Karpas-422 (cell line): ENCODE measurements at regions not wholly inside any gene's neighbourhood (a gene's known extent, or its start where the extent isn't known, plus 50 kb on each side); places are given as distances from the start of the nearest gene placed in this dataset.
"Not testable (repeated sequence)": the region's sequence is repeated elsewhere in the genome, so short reads cannot be mapped to it uniquely, and the experiment has no call there.

Source experiments
- DNase-seq: peaks from one replicate; pipeline ENCODE4 v3.0.0-alpha.2; 2015
- H2AFZ ChIP-seq: fragments of 200-600 bp; sonication (generic); 2 replicates; pipeline ENCODE4 v1.6.1; 2014; ENCODE audit warnings: antibody characterized with exemption, low read length, mixed read lengths
- H3K27ac ChIP-seq: fragments of 200-600 bp; sonication (generic); 2 replicates; pipeline ENCODE4 v1.5.1; 2014; ENCODE audit warnings: mild to moderate bottlenecking, low read length, moderate library complexity
- H3K27me3 ChIP-seq: fragments of 200-600 bp; sonication (generic); 2 replicates; pipeline ENCODE4 v1.6.1; 2014; ENCODE audit warnings: low read length, mixed read lengths
- H3K36me3 ChIP-seq: fragments of 200-600 bp; sonication (generic); 2 replicates; pipeline ENCODE4 v1.6.1; 2014; ENCODE audit warnings: low read length, mixed read lengths; ENCODE audit not compliant: insufficient read depth
- H3K4me1 ChIP-seq: fragments of 200-600 bp; sonication (generic); 2 replicates; pipeline ENCODE4 v1.6.1; 2014; ENCODE audit warnings: mild to moderate bottlenecking, low read length, mixed read lengths
- H3K4me2 ChIP-seq: fragments of 200-600 bp; sonication (generic); 2 replicates; pipeline ENCODE4 v1.6.1; 2014; ENCODE audit warnings: low read length, low read depth, mild to moderate bottlenecking; ENCODE audit not compliant: poor library complexity, severe bottlenecking
- H3K4me3 ChIP-seq: fragments of 200-600 bp; sonication (generic); 2 replicates; pipeline ENCODE4 v1.5.1; 2014; ENCODE audit warnings: mild to moderate bottlenecking, antibody characterized with exemption, low read length, mixed read lengths
- H3K79me2 ChIP-seq: fragments of 200-600 bp; sonication (generic); 2 replicates; pipeline ENCODE4 v1.6.1; 2014; ENCODE audit warnings: mild to moderate bottlenecking, low read length, mixed read lengths
- H3K9ac ChIP-seq: fragments of 200-600 bp; sonication (generic); 2 replicates; pipeline ENCODE4 v1.6.0; 2014; ENCODE audit warnings: low read length
- H3K9me2 ChIP-seq: fragments of 200-600 bp; sonication (generic), shearing (Covaris generic); replicated peaks from 2 replicates; pipeline ENCODE4 v1.6.0; 2014; ENCODE audit warnings: mild to moderate bottlenecking, low read length, moderate library complexity; ENCODE audit not compliant: insufficient read depth
- H3K9me3 ChIP-seq: fragments of 300-700, 200-600 bp; sonication (generic); 2 replicates; pipeline ENCODE4 v1.6.1; 2014; ENCODE audit warnings: low read length, mixed read lengths
- H4K20me1 ChIP-seq: fragments of 200-600 bp; sonication (generic); 2 replicates; pipeline ENCODE4 v1.6.1; 2014; ENCODE audit warnings: mild to moderate bottlenecking, antibody characterized with exemption, low read length, low read depth; ENCODE audit not compliant: insufficient read depth

GRCh38 chr5:116883875-116884274 lies 309.3 kb upstream of the SEMA6A start:
- no peaks in the 10 kb centered on the region for H3K9me3 ChIP-seq
- H4K20me1 ChIP-seq: no peaks in the 10 kb centered on the region
- peaks cover 6% of the 10 kb centered on the region for H3K4me1 ChIP-seq
- no peaks in the 10 kb centered on the region for H3K9me2 ChIP-seq
- H3K9ac ChIP-seq: no peak overlapping the region
- H3K36me3 ChIP-seq: no peaks in the 10 kb centered on the region
- H3K27ac ChIP-seq: no peak overlapping the region
- no peaks in the 10 kb centered on the region for H3K27me3 ChIP-seq
- no peak overlapping the region for H2AFZ ChIP-seq
- no peak for DNase-seq
- H3K4me2 ChIP-seq: no peak overlapping the region
- no peak overlapping the region for H3K4me3 ChIP-seq
- no peaks in the 10 kb centered on the region for H3K79me2 ChIP-seq

- H3K36me3 ChIP-seq: no peaks in the 10 kb centered on the region
- H3K27ac ChIP-seq: no peak overlapping the region
- no peaks in the 10 kb centered on the region for H3K79me2 ChIP-seq
- peaks cover under 1% of the 10 kb centered on the region for H3K4me1 ChIP-seq
- no peaks in the 10 kb centered on the region for H3K27me3 ChIP-seq
- H3K9me3 ChIP-seq: no peaks in the 10 kb centered on the region
- no peak overlapping the region for H3K9ac ChIP-seq
- no peak for DNase-seq
- no peaks in the 10 kb centered on the region for H4K20me1 ChIP-seq
- H2AFZ ChIP-seq: no peak overlapping the region
- no peak overlapping the region for H3K4me2 ChIP-seq
- no peak overlapping the region for H3K4me3 ChIP-seq
- no peaks in the 10 kb centered on the region for H3K9me2 ChIP-seq
Observed at GRCh38 chr5:116881921-116882531, 307.4 kb upstream of the SEMA6A start.

GRCh38 chr5:116880601-116881000 lies 306.0 kb upstream of the SEMA6A start:
- Histone ChIP-seq H3K79me2 (no peaks in the 10 kb centered on the region), H4K20me1 (no peaks in the 10 kb centered on the region), H3K27me3 (no peaks in the 10 kb centered on the region), H3K9ac (no peak overlapping the region), H3K36me3 (no peaks in the 10 kb centered on the region), H3K4me3 (no peak overlapping the region), H3K9me2 (no peaks in the 10 kb centered on the region), H3K4me1 (no peaks in the 10 kb centered on the region), H2AFZ (no peak overlapping the region), H3K27ac (no peak overlapping the region), H3K4me2 (no peak overlapping the region), H3K9me3 (no peaks in the 10 kb centered on the region)
- no peak for DNase-seq

DNA sequence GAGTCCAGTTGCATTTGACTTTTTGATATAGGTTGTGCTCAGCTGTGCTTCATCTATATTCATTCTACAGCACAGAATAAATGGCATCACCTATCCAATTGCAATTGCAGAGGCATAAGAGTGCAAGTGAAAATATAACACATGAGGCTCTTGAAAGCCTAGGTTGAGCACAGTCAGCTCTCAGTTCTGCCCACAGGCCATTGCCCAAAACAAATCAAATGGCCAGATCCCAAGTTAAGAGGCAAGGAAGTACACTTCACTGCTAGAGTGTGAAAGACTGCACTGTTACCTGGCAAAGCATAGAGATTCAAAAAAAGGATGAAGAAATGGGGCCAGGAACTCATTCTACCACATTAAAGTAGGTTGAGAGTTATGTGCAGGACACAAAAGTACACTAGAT lies 305.5 kb upstream of the SEMA6A start:
- Histone ChIP-seq H4K20me1 (no peaks in the 10 kb centered on the region), H3K4me1 (no peaks in the 10 kb centered on the region), H3K9ac (no peak overlapping the region), H3K79me2 (no peaks in the 10 kb centered on the region), H2AFZ (no peak overlapping the region), H3K27me3 (no peaks in the 10 kb centered on the region), H3K4me3 (no peak overlapping the region), H3K9me3 (no peaks in the 10 kb centered on the region), H3K9me2 (no peaks in the 10 kb centered on the region), H3K27ac (no peak overlapping the region), H3K4me2 (no peak overlapping the region), H3K36me3 (no peaks in the 10 kb centered on the region)
- DNase-seq: no peak

DNA sequence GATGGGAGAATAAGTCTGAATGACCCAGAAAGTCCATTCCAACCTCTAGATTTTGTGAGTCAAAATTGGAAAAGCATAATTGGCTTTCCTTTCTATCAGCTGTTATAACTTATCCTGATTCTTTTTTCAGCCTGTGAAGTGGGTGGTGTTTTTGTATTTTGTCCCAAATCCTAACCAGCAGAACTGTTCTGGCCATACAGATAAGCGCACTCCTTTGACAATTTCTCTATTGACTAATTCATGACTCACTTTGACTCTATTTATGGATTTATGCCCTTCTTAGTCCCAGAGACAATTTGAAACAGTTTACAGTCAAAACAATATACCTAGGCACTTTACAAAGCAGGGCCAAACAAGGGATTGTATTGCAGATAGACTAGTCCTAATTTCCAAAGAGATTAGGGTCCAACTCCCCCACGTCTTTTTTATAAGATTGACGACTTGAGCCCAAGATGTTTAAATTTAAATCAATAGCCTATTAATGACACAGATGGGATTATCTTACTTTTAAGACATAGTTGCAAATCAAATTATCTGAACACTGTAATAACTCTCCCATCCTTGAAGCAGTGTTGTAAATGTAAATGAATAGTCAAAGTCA lies 301.7 kb upstream of the SEMA6A start:
- no peak overlapping the region for H2AFZ ChIP-seq
- no peaks in the 10 kb centered on the region for H3K9me2 ChIP-seq
- no peak overlapping the region for H3K27ac ChIP-seq
- no peak for DNase-seq
- no peaks in the 10 kb centered on the region for H3K9me3 ChIP-seq
- no peak overlapping the region for H3K4me3 ChIP-seq
- no peaks in the 10 kb centered on the region for H4K20me1 ChIP-seq
- no peaks in the 10 kb centered on the region for H3K36me3 ChIP-seq
- H3K79me2 ChIP-seq: no peaks in the 10 kb centered on the region
- H3K27me3 ChIP-seq: no peaks in the 10 kb centered on the region
- no peak overlapping the region for H3K9ac ChIP-seq
- H3K4me2 ChIP-seq: no peak overlapping the region
- no peaks in the 10 kb centered on the region for H3K4me1 ChIP-seq

DNA sequence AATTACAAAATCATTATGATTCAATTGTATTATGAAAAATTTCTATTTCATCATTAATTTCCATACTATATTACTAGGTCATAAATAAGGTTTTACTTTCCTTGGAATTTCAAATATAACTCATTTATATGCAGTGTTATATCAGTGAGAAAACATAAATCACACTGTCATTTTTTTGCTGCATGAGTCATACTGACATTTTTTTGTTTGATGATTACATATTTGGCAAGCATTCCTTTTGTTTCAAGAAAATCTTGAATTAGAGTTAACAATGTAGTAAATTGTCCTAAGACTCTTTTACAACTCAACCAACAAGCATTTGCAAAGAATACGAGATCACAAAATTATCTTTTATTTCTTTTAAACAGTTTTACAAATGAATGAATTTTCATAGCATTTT lies 298.4 kb upstream of the SEMA6A start:
- Histone ChIP-seq H3K27ac (no peak overlapping the region), H3K27me3 (no peaks in the 10 kb centered on the region), H3K9me3 (no peaks in the 10 kb centered on the region), H3K36me3 (no peaks in the 10 kb centered on the region), H3K9ac (no peak overlapping the region), H3K4me1 (no peaks in the 10 kb centered on the region), H3K4me3 (no peak overlapping the region), H3K9me2 (no peaks in the 10 kb centered on the region), H3K79me2 (no peaks in the 10 kb centered on the region), H4K20me1 (no peaks in the 10 kb centered on the region), H2AFZ (no peak overlapping the region), H3K4me2 (no peak overlapping the region)
- no peak for DNase-seq

DNA sequence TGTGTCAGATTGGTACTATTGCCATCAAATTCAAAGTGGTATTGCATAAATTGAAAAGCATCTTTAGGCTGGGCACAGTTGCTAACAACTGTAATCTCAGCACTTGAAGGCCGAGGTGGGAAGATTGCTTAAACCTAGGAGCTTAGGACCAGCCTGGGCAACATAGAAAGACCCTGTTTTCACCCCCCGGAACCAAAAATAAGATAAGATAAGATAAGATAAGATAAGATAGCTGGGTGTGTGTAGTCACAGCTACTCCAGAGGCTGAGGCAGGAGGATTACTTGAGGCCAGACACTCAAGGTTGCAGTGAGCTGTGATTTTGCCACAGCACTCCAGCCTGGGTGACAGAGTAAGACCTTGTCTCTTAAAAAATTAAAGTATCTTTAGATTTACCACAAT lies 297.9 kb upstream of the SEMA6A start:
- Histone ChIP-seq H3K9ac (no peak overlapping the region), H3K9me3 (no peaks in the 10 kb centered on the region), H3K9me2 (no peaks in the 10 kb centered on the region), H3K36me3 (no peaks in the 10 kb centered on the region), H2AFZ (no peak overlapping the region), H3K4me2 (no peak overlapping the region), H3K79me2 (no peaks in the 10 kb centered on the region), H3K4me3 (no peak overlapping the region), H4K20me1 (no peaks in the 10 kb centered on the region), H3K27ac (no peak overlapping the region), H3K27me3 (no peaks in the 10 kb centered on the region), H3K4me1 (no peaks in the 10 kb centered on the region)
- no peak for DNase-seq

- H4K20me1 ChIP-seq, H3K79me2 ChIP-seq, H3K4me1 ChIP-seq, H3K4me2 ChIP-seq, H3K9ac ChIP-seq, H2AFZ ChIP-seq, H3K27ac ChIP-seq, H3K9me3 ChIP-seq, DNase-seq, H3K27me3 ChIP-seq, H3K9me2 ChIP-seq, H3K36me3 ChIP-seq, H3K4me3 ChIP-seq: not testable (repeated sequence)
Observed at GRCh38 chr5:116867825-116868224, 293.2 kb upstream of the SEMA6A start.
